HG03469 (cell line): ENCODE measurements at regions not wholly inside any gene's neighbourhood (a gene's known extent, or its start where the extent isn't known, plus 50 kb on each side); places are given as distances from the start of the nearest gene placed in this dataset.

Experiments used
- ATAC-seq: cut with Tn5 transposase; IDR thresholded peaks from one replicate; pipeline ENCODE4 v1.9.1; 2021; ENCODE audit warnings: mild to moderate bottlenecking, moderate library complexity, moderate number of reproducible peaks; ENCODE audit not compliant: unreplicated experiment

DNA sequence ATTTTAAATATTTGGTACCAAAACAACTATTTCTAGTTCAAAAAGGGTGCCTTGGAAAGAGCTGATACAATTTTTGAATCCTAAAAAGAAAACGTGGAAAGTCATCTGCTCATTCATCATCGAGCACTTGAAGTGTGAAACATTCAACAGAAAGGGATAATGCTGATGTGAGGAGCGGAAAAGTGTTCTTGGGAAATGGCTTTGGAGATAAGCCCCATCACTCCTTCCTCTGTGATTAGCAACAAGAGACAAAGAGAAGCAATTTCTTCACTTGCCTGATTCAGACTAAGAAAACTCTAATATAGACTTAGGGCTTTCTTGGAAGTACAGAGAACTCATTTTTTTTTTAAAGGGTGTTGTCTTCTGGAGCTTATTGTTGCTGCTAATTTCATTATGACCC lies 74.9 kb downstream of the C9orf152 start:
- no peak for ATAC-seq

- ATAC-seq = no peak
These were observed 74.2 kb downstream of the C9orf152 start for GRCh38 chr9:110133608-110134210.

DNA sequence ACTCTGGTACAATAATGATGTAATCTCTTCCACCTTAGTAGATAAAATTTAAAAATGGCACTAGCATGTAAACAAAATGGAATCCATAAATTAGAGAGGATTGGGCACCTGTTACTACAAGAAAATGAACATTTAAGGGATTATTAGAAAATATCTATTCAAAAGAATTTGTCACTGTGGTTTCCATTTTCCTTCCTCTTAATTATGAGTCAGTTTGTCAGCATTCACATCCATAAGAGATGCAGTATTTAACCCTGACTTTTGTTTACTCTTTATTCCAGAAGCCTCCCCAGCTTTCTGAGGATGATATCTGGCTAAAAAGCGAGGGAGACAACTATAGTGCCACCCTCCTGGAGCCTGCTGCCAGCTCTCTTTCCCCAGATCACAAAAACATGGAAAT lies 72.1 kb downstream of the C9orf152 start:
- no peak for ATAC-seq

DNA sequence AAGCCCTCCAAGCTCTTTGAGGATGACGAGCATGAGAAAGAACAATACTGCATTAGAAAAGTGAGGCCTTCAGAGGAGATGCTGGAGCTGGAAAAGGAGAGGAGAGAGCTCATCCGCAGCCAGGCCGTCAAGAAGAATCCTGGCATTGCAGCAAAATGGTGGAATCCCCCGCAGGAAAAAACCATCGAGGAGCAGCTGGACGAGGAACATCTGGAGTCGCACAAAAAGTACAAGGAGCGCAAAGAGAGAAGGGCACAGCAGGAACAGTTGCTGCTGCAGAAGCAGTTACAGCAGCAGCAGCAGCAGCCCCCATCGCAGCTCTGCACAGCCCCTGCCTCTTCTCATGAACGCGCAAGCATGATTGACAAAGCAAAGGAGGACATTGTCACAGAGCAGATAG lies 71.2 kb downstream of the C9orf152 start:
- no peak for ATAC-seq

- ATAC-seq = no peak
These were observed 67.7 kb downstream of the C9orf152 start for GRCh38 chr9:110140276-110140675.

DNA sequence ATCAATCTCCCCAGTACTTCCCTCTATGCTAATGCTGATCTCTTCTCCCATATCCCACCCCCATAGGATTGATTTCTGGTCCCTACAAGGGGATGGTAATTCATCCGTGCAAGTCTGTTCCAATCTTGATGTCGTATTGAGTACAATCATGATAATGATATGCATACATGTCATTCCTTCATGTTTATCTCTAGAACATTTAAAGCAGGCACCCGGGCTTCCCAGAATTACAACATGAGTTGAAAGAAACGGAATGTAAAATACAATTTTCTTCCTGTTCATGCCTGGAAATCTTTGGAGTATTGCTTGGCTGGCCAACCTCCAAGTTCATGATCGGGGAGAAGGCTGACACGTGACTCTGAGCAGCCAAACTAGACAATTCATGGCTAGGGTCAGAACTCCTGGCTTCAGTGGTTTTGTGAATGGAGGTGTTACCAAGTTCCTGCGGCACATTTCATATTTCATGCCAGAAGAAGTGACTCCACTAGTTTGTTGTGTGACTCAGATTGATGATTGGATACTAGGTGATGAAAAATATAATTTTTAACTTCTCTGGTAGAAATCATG lies 66.6 kb downstream of the C9orf152 start:
- no peak for ATAC-seq

- no peak for ATAC-seq
These were observed 65.7 kb downstream of the C9orf152 start for GRCh38 chr9:110142253-110142652.

DNA sequence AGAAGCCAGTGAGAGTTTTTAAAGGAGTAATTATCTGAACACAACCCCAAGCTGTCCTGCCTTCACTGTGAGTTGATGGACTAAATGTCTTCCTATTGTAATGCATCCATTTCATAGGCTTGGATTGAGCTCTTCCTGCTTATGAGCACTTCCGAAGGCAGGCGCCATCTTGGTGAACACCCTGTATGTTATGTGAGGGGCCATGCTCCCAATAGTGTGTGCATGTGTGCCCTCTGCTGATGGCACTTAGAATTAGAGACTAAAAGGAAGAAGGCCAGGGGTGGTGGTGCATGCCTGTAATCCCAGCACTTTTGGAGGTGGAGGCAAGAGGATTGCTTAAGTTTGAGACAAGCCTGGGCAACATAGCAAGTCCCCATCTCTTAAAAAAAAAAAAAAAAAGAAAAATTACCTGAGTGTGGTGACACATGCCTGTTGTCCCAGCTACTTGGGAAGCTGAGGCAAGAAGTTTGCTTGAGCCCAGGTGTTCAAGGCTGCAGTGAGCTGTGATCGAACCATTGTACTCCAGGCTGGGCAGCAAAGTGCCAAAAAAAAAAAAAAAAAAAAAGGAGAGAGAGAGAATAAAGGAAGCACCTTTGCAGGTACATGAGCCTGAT lies 65.0 kb downstream of the C9orf152 start:
- no peak for ATAC-seq

- ATAC-seq = peak; percentile 25
These were observed 64.5 kb downstream of the C9orf152 start for GRCh38 chr9:110143485-110143884.

- ATAC-seq = peak; percentile 41
These were observed 63.9 kb downstream of the C9orf152 start for GRCh38 chr9:110143950-110144545.

- ATAC-seq = no peak
These were observed 61.6 kb downstream of the C9orf152 start for GRCh38 chr9:110146373-110146772.

- ATAC-seq = peak; percentile 64
These were observed 59.6 kb downstream of the C9orf152 start for GRCh38 chr9:110148384-110148783.

DNA sequence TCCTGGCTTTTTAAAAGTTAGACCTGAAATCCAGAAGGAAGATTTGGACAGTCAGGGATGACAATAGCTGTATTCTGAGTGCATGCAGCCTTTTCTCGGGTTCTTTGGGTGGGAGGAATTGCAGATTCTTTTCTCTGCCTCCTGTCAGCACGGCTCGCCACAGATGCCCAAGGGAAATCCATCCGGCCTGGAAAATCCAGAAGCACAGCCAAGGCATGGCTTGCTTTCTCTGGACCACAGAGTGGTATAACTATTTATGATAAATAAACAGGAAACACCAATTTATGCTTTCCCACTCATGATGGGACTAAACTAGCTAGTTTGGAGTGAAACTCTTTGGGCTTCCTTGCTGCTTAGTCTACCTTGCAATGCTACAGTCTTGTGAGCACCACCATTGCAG lies 59.1 kb downstream of the C9orf152 start:
- no peak for ATAC-seq
